WTC11 (cell line): ENCODE measurements at regions not wholly inside any gene's neighbourhood (a gene's known extent, or its start where the extent isn't known, plus 50 kb on each side); places are given as distances from the start of the nearest gene placed in this dataset.

Source experiments
- ATAC-seq: fragments of 200-7000 bp; cut with Tn5 transposase; 2 replicates; pipeline ENCODE4 v1.10.0; 2021; ENCODE audit warnings: mild to moderate bottlenecking, moderate library complexity
- CTCF ChIA-PET: fragments of 300-600 bp; sonication (Branson Sonifier 250); formaldehyde crosslinking; loops from one replicate; lab custom pipeline; 2021; ENCODE audit warnings: antibody characterized with exemption; lab: Charles Lee
- POLR2A ChIA-PET: fragments of 350-600 bp; sonication (Branson Sonifier 250); formaldehyde crosslinking; loops from one replicate; lab custom pipeline; 2021; ENCODE audit warnings: antibody characterized with exemption; lab: Charles Lee
- DNase-seq: peaks from one replicate; pipeline ENCODE4 v3.0.0; 2021; ENCODE audit warnings: low spot score
- H3K27ac Mint-ChIP-seq: 2 replicates; pipeline ENCODE4 v1.8.0; 2021; ENCODE audit warnings: mixed read lengths
- H3K27me3 Mint-ChIP-seq: 2 replicates; pipeline ENCODE4 v1.8.0; 2021; ENCODE audit warnings: low read depth, mild to moderate bottlenecking, moderate library complexity, mixed read lengths
- H3K36me3 Mint-ChIP-seq: 2 replicates; pipeline ENCODE4 v1.8.0; 2021; ENCODE audit warnings: mixed read lengths
- H3K4me1 Mint-ChIP-seq: 2 replicates; pipeline ENCODE4 v1.8.0; 2022; ENCODE audit warnings: mixed read lengths
- H3K4me3 Mint-ChIP-seq: 2 replicates; pipeline ENCODE4 v1.8.0; 2021; ENCODE audit warnings: mild to moderate bottlenecking, moderate library complexity, mixed read lengths
- H3K9me3 Mint-ChIP-seq: 2 replicates; pipeline ENCODE4 v1.8.0; 2021; ENCODE audit warnings: mixed read lengths
- ARID4B ChIP-seq: sonication (generic); formaldehyde crosslinking; IDR thresholded peaks from 2 replicates; pipeline ENCODE4 v1.8.0; 2023; ENCODE audit warnings: missing genetic modification reagents, mild to moderate bottlenecking, borderline replicate concordance
- ATF1 ChIP-seq: sonication (generic); formaldehyde crosslinking; IDR thresholded peaks from 2 replicates; pipeline ENCODE4 v1.8.1; 2023; ENCODE audit warnings: mild to moderate bottlenecking, moderate library complexity, missing genetic modification reagents
- ATF3 ChIP-seq: sonication (generic); formaldehyde crosslinking; conservative IDR thresholded peaks from 2 replicates; pipeline ENCODE4 v1.8.1; 2022; ENCODE audit warnings: mild to moderate bottlenecking, missing genetic modification reagents
- E2F4 ChIP-seq: sonication (generic); formaldehyde crosslinking; IDR thresholded peaks from 2 replicates; pipeline ENCODE4 v1.8.1; 2022; ENCODE audit warnings: low read depth, mild to moderate bottlenecking, moderate library complexity, missing genetic modification reagents, borderline replicate concordance
- E2F5 ChIP-seq: sonication (generic); formaldehyde crosslinking; IDR thresholded peaks from 2 replicates; pipeline ENCODE4 v1.8.1; 2022; ENCODE audit warnings: mild to moderate bottlenecking, moderate library complexity, missing genetic modification reagents
- ELF4 ChIP-seq: sonication (generic); formaldehyde crosslinking; IDR thresholded peaks from 2 replicates; pipeline ENCODE4 v1.8.1; 2022; ENCODE audit warnings: low read depth, mild to moderate bottlenecking, moderate library complexity, missing genetic modification reagents
- ESRRA ChIP-seq: sonication (generic); formaldehyde crosslinking; IDR thresholded peaks from 2 replicates; pipeline ENCODE4 v1.8.1; 2022; ENCODE audit warnings: mild to moderate bottlenecking, missing genetic modification reagents, borderline replicate concordance
- ETV6 ChIP-seq: sonication (generic); formaldehyde crosslinking; IDR thresholded peaks from 2 replicates; pipeline ENCODE4 v1.8.1; 2022; ENCODE audit warnings: mild to moderate bottlenecking, missing genetic modification reagents
- KAT7 ChIP-seq: sonication (generic); formaldehyde crosslinking; IDR thresholded peaks from 2 replicates; pipeline ENCODE4 v1.8.1; 2023; ENCODE audit warnings: missing genetic modification reagents, mild to moderate bottlenecking, borderline replicate concordance
- MLX ChIP-seq: sonication (generic); formaldehyde crosslinking; IDR thresholded peaks from 2 replicates; pipeline ENCODE4 v1.8.1; 2023; ENCODE audit warnings: mild to moderate bottlenecking, missing genetic modification reagents, moderate library complexity
- RELA ChIP-seq: sonication (generic); formaldehyde crosslinking; IDR thresholded peaks from 2 replicates; pipeline ENCODE4 v1.8.1; 2022; ENCODE audit warnings: missing genetic modification reagents, mild to moderate bottlenecking, borderline replicate concordance
- SOX15 ChIP-seq: fragments of 250-450 bp; sonication (Bioruptor Pico); IDR thresholded peaks from 2 replicates; pipeline ENCODE4 v1.9.0; 2021; ENCODE audit warnings: mild to moderate bottlenecking
- SP1 ChIP-seq: sonication (generic); formaldehyde crosslinking; conservative IDR thresholded peaks from 2 replicates; pipeline ENCODE4 v1.8.1; 2022; ENCODE audit warnings: missing genetic modification reagents
- TEAD4 ChIP-seq: sonication (generic); formaldehyde crosslinking; IDR thresholded peaks from 2 replicates; pipeline ENCODE4 v1.8.0; 2022; ENCODE audit warnings: mild to moderate bottlenecking, missing genetic modification reagents
- USF2 ChIP-seq: sonication (generic); formaldehyde crosslinking; IDR thresholded peaks from 2 replicates; pipeline ENCODE4 v1.8.1; 2023; ENCODE audit warnings: mild to moderate bottlenecking, missing genetic modification reagents, moderate library complexity
- ZBTB21 ChIP-seq: sonication (generic); formaldehyde crosslinking; IDR thresholded peaks from 2 replicates; pipeline ENCODE4 v1.8.1; 2023; ENCODE audit warnings: mild to moderate bottlenecking, missing genetic modification reagents, borderline replicate concordance
- ZMAT4 ChIP-seq: fragments of 250-450 bp; sonication (Bioruptor Pico); IDR thresholded peaks from 2 replicates; pipeline ENCODE4 v1.9.0; 2021; ENCODE audit warnings: mild to moderate bottlenecking
- ZNF219 ChIP-seq: sonication (generic); formaldehyde crosslinking; IDR thresholded peaks from 2 replicates; pipeline ENCODE4 v1.8.0; 2023; ENCODE audit warnings: missing genetic modification reagents, mild to moderate bottlenecking, borderline replicate concordance
- ZNF532 ChIP-seq: fragments of 250-450 bp; sonication (Bioruptor Pico); IDR thresholded peaks from 2 replicates; pipeline ENCODE4 v1.9.0; 2021; ENCODE audit warnings: mild to moderate bottlenecking, borderline replicate concordance
- ZNF671 ChIP-seq: fragments of 250-450 bp; sonication (Bioruptor Pico); IDR thresholded peaks from 2 replicates; pipeline ENCODE4 v1.8.0; 2021; ENCODE audit warnings: mild to moderate bottlenecking

- no peak for TF ChIP-seq ZMAT4 (CRISPR knock-in tag)
- TF ChIP-seq SOX15 (CRISPR knock-in tag): no peak
- no peak for TF ChIP-seq E2F5 (CRISPR knock-in tag)
- TF ChIP-seq ZNF219 (CRISPR knock-in tag): no peak
- no peak for TF ChIP-seq KAT7 (CRISPR knock-in tag)
- no peak for TF ChIP-seq ELF4 (CRISPR knock-in tag)
- TF ChIP-seq ESRRA: no peak
- no peak for TF ChIP-seq ATF1 (CRISPR knock-in tag)
- no peak for TF ChIP-seq E2F4 (CRISPR knock-in tag)
- no peak for TF ChIP-seq RELA (CRISPR knock-in tag)
- TF ChIP-seq USF2: no peak
- no peak for TF ChIP-seq ZNF671 (CRISPR knock-in tag)
- no peaks in the 10 kb centered on the region for H3K36me3 Mint-ChIP-seq
- no peak overlapping the region for H3K4me3 Mint-ChIP-seq
- ChIA-PET CTCF (interaction anchor here (0.7 to 1.3 kb wide), 4 partner anchors 9 to 514 kb away, joined by 3 read pairs; no protein-coding TSS in a partner anchor), POLR2A (no interaction called here)
- peaks cover 6% of the 10 kb centered on the region for H3K4me1 Mint-ChIP-seq
- no peak overlapping the region for H3K27ac Mint-ChIP-seq
- peak; percentile 67 for ATAC-seq
- H3K27me3 Mint-ChIP-seq: no peaks in the 10 kb centered on the region
- DNase-seq: no peak
- no peaks in the 10 kb centered on the region for H3K9me3 Mint-ChIP-seq
These were observed 346.7 kb upstream of the ADGRL4 start for GRCh38 chr1:79353224-79353623.

- ChIA-PET CTCF (no interaction called here), POLR2A (no interaction called here)
- DNase-seq (no peak), ATAC-seq (no peak)
- Mint-ChIP-seq H3K27me3 (no peaks in the 10 kb centered on the region), H3K4me1 (peaks cover 13% of the 10 kb centered on the region), H3K4me3 (no peak overlapping the region), H3K27ac (no peak overlapping the region), H3K9me3 (peaks cover 24% of the 10 kb centered on the region), H3K36me3 (peaks cover 7% of the 10 kb centered on the region)
- TF ChIP-seq ETV6 (CRISPR knock-in tag): no peak
- no peak for TF ChIP-seq TEAD4 (CRISPR knock-in tag)
- TF ChIP-seq ATF1 (CRISPR knock-in tag): no peak
- no peak for TF ChIP-seq ZNF532 (CRISPR knock-in tag)
- TF ChIP-seq MLX (CRISPR knock-in tag): no peak
- no peak for TF ChIP-seq ARID4B (CRISPR knock-in tag)
- no peak for TF ChIP-seq ESRRA
- TF ChIP-seq ATF3 (CRISPR knock-in tag): no peak
- no peak for TF ChIP-seq ZBTB21 (CRISPR knock-in tag)
- no peak for TF ChIP-seq SP1 (CRISPR knock-in tag)
These were observed 320.3 kb upstream of the ADGRL4 start for GRCh38 chr1:79326875-79327274.
